HEK293 (cell line): ENCODE measurements at regions not wholly inside any gene's neighbourhood (a gene's known extent, or its start where the extent isn't known, plus 50 kb on each side); places are given as distances from the start of the nearest gene placed in this dataset.

Experiments
- CTCF ChIA-PET: fragments of 350-600 bp; formaldehyde crosslinking; extraction: SDS; loops from one replicate; lab custom pipeline; 2021; ENCODE audit warnings: antibody characterized with exemption; lab: Yijun Ruan, JAX
- POLR2A ChIA-PET: fragments of 300-600 bp; formaldehyde crosslinking; extraction: SDS; loops from one replicate; lab custom pipeline; 2020; ENCODE audit warnings: antibody characterized with exemption, inconsistent platforms; lab: Yijun Ruan, JAX
- H3K27ac ChIP-seq: fragments of 200-500 bp; sonication (Bioruptor generic); 2 replicates; pipeline ENCODE4 v1.5.1; 2014; ENCODE audit warnings: low read depth, low read length, control low read depth, inconsistent platforms; ENCODE audit errors: extremely low read depth
- H3K36me3 ChIP-seq, 2 experiments: fragments of 200-500 bp in 1 of 2; sonication (Bioruptor generic) in 1 of 2; 1 replicate in 1 of 2; 2 replicates in 1 of 2; pipeline ENCODE4 v1.5.1; 2014 to 2017; ENCODE audit warnings: inconsistent platforms in 2 of 2, low read length in 2 of 2; ENCODE audit not compliant: control insufficient read depth in 2 of 2, insufficient read depth in 1 of 2
- H3K4me1 ChIP-seq: fragments of 200-500 bp; sonication (Bioruptor generic); 2 replicates; pipeline ENCODE4 v1.5.1; 2014; ENCODE audit warnings: mild to moderate bottlenecking, low read length, inconsistent platforms; ENCODE audit not compliant: control insufficient read depth, insufficient read depth
- H3K4me3 ChIP-seq: 2 replicates; pipeline ENCODE4 v1.5.1; 2011; ENCODE audit warnings: low read depth, mild to moderate bottlenecking, control low read depth, low read length, moderate library complexity
- H3K9me3 ChIP-seq: fragments of 200-500 bp; sonication (Bioruptor generic); 2 replicates; pipeline ENCODE4 v1.5.1; 2014; ENCODE audit warnings: low read depth, low read length, inconsistent platforms; ENCODE audit not compliant: control insufficient read depth, insufficient read depth
- EGR2 ChIP-seq: fragments of 450-650 bp; formaldehyde crosslinking; IDR thresholded peaks from 2 replicates; pipeline ENCODE4 v1.5.1; 2016; ENCODE audit warnings: low read depth, missing biosample characterization, missing genetic modification characterization
- GLI2 ChIP-seq: fragments of 450-650 bp; formaldehyde crosslinking; IDR thresholded peaks from 2 replicates; pipeline ENCODE4; 2017; ENCODE audit warnings: missing biosample characterization, missing genetic modification characterization, low read depth, borderline replicate concordance
- HOXC10 ChIP-seq: sonication (generic); formaldehyde crosslinking; IDR thresholded peaks from 2 replicates; pipeline ENCODE4 v1.8.1; 2023; ENCODE audit warnings: mild to moderate bottlenecking, missing genetic modification reagents
- INSM2 ChIP-seq: fragments of 450-650 bp; formaldehyde crosslinking; IDR thresholded peaks from 2 replicates; pipeline ENCODE4 v1.5.1; 2016; ENCODE audit warnings: missing biosample characterization, missing genetic modification characterization
- MEIS1 ChIP-seq: sonication (generic); formaldehyde crosslinking; IDR thresholded peaks from 2 replicates; pipeline ENCODE4 v1.8.1; 2022; ENCODE audit warnings: missing genetic modification reagents, mild to moderate bottlenecking, borderline replicate concordance
- PRDM10 ChIP-seq: fragments of 450-650 bp; formaldehyde crosslinking; IDR thresholded peaks from 2 replicates; pipeline ENCODE4 v1.5.1; 2016; ENCODE audit warnings: missing biosample characterization, missing genetic modification characterization
- SCRT1 ChIP-seq: fragments of 450-650 bp; formaldehyde crosslinking; IDR thresholded peaks from 2 replicates; pipeline ENCODE4 v1.5.1; 2016; ENCODE audit warnings: missing biosample characterization, missing genetic modification characterization, borderline replicate concordance
- ZNF266 ChIP-seq: fragments of 450-650 bp; formaldehyde crosslinking; IDR thresholded peaks from 2 replicates; pipeline ENCODE4 v1.5.1; 2016; ENCODE audit warnings: missing biosample characterization, missing genetic modification characterization, low read depth
- ZNF280C ChIP-seq: fragments of 450-650 bp; formaldehyde crosslinking; IDR thresholded peaks from 2 replicates; pipeline ENCODE4 v1.5.1; 2016; ENCODE audit warnings: missing biosample characterization, missing genetic modification characterization
- ZNF292 ChIP-seq: fragments of 450-650 bp; formaldehyde crosslinking; IDR thresholded peaks from 2 replicates; pipeline ENCODE4 v1.5.1; 2016; ENCODE audit warnings: low read depth, missing biosample characterization, missing genetic modification characterization, borderline replicate concordance
- ZNF398 ChIP-seq: fragments of 450-650 bp; formaldehyde crosslinking; IDR thresholded peaks from 2 replicates; pipeline ENCODE4 v1.5.1; 2017; ENCODE audit warnings: missing biosample characterization, missing genetic modification characterization
- ZNF426 ChIP-seq: fragments of 450-650 bp; formaldehyde crosslinking; IDR thresholded peaks from 2 replicates; pipeline ENCODE4 v1.5.1; 2017; ENCODE audit warnings: missing biosample characterization, missing genetic modification characterization, mild to moderate bottlenecking, inconsistent platforms, moderate library complexity
- ZNF510 ChIP-seq: fragments of 450-650 bp; formaldehyde crosslinking; IDR thresholded peaks from 2 replicates; pipeline ENCODE4 v1.5.1; 2018; ENCODE audit warnings: mild to moderate bottlenecking, missing genetic modification characterization, missing biosample characterization; ENCODE audit not compliant: insufficient replicate concordance
- ZNF664 ChIP-seq: fragments of 450-650 bp; formaldehyde crosslinking; IDR thresholded peaks from 2 replicates; pipeline ENCODE4 v1.5.1; 2016; ENCODE audit warnings: missing biosample characterization, missing genetic modification characterization
- ZNF707 ChIP-seq: fragments of 450-650 bp; formaldehyde crosslinking; IDR thresholded peaks from 2 replicates; pipeline ENCODE4 v1.5.1; 2016; ENCODE audit warnings: missing biosample characterization, missing genetic modification characterization

- TF ChIP-seq ZNF398 (tag by site-specific recombination): no peak
- TF ChIP-seq ZNF426 (tag by site-specific recombination): no peak
- no peak for TF ChIP-seq ZNF510
- TF ChIP-seq ZNF664: no peak
- TF ChIP-seq ZNF707 (tag by site-specific recombination): no peak
- TF ChIP-seq ZNF292: no peak
- no peak for TF ChIP-seq GLI2 (tag by site-specific recombination)
- no peak for TF ChIP-seq MEIS1
These were observed 226.9 kb downstream of the SIM1 start (continued) for GRCh38 chr6:100237821-100238220.

- no peaks in the 10 kb centered on the region for H3K36me3 ChIP-seq
- no peaks in the 10 kb centered on the region for H3K9me3 ChIP-seq
- 0 out of 2 replicates have a peak, but pooled peaks cover 4% of the 10 kb centered on the region for H3K4me1 ChIP-seq
- H3K4me3 ChIP-seq: no peak overlapping the region
- CTCF ChIA-PET: no interaction called here
- H3K27ac ChIP-seq: no peak overlapping the region
- TF ChIP-seq SCRT1 (no peak), PRDM10 (tag by site-specific recombination) (no peak), INSM2 (no peak), EGR2 (tag by site-specific recombination) (no peak), ZNF266 (no peak), ZNF280C (tag by site-specific recombination) (no peak), HOXC10 (CRISPR knock-in tag) (no peak), ZNF398 (tag by site-specific recombination) (no peak)
- POLR2A ChIA-PET: no interaction called here
These were observed 228.3 kb downstream of the SIM1 start for GRCh38 chr6:100236389-100236788.
